Upper lobe of left lung (tissue), 6 donors: ENCODE measurements at regions not wholly inside any gene's neighbourhood (a gene's known extent, or its start where the extent isn't known, plus 50 kb on each side); places are given as distances from the start of the nearest gene placed in this dataset.

Experiments used
- ATAC-seq, 2 donors: fragments of 200-7000 bp; cut with Tn5 transposase; one replicate each; pipeline ENCODE4 v1.9.1; 2022; ENCODE audit warnings: mild to moderate bottlenecking in 2 of 2, moderate library complexity in 2 of 2; ENCODE audit not compliant: low FRiP score in 2 of 2
- DNase-seq, 2 donors: peaks; one replicate each; pipeline ENCODE4 v3.0.0-alpha.2; 2019 to 2020
- H3K27ac ChIP-seq, 4 donors: fragments of 200-600 bp; sonication (generic); one replicate each; pipeline ENCODE4 v1.5.1; 2016 to 2019
- H3K27me3 ChIP-seq, 4 donors: fragments of 200-600 bp; sonication (generic); one replicate each; pipeline ENCODE4 v1.5.1; 2017 to 2019
- H3K36me3 ChIP-seq, 4 donors: fragments of 200-600 bp; sonication (generic); one replicate each; pipeline ENCODE4 v1.5.1; 2016 to 2019
- H3K4me1 ChIP-seq, 4 donors: fragments of 200-600 bp; sonication (generic); one replicate each; pipeline ENCODE4 v1.5.1; 2018 to 2019
- H3K4me3 ChIP-seq, 4 donors: fragments of 200-600 bp; sonication (generic); one replicate each; pipeline ENCODE4 v1.5.1; 2017 to 2019; ENCODE audit warnings: mild to moderate bottlenecking in 2 of 4, moderate library complexity in 1 of 4
- H3K9me3 ChIP-seq, 4 donors: fragments of 200-600 bp; sonication (generic); one replicate each; pipeline ENCODE4 v1.5.1; 2018 to 2019
- CTCF ChIP-seq, 6 experiments: fragments of 450-650 bp in 4 of 6; fragments of 200-600 bp in 2 of 6; sonication (generic) in 2 of 6; IDR thresholded peaks; one replicate each; pipeline ENCODE4 v1.5.1; 2016 to 2019; ENCODE audit warnings: antibody characterized with exemption in 6 of 6
- EP300 ChIP-seq, 4 donors: sonication (generic); formaldehyde crosslinking; IDR thresholded peaks; one replicate each; pipeline ENCODE4 v1.5.1; 2017; ENCODE audit warnings: antibody characterized with exemption in 4 of 4, control low read depth in 2 of 4
- POLR2A ChIP-seq, 4 donors: fragments of 450-650 bp; IDR thresholded peaks; one replicate each; pipeline ENCODE4 v1.5.1; 2016 to 2017; ENCODE audit warnings: antibody characterized with exemption in 4 of 4, mild to moderate bottlenecking in 2 of 4
- POLR2AphosphoS5 ChIP-seq, 2 donors: sonication (generic); formaldehyde crosslinking; IDR thresholded peaks; one replicate each; pipeline ENCODE4 v1.5.1; 2017; ENCODE audit warnings: antibody characterized with exemption in 2 of 2
- WGBS, 2 donors: methylation state at CpG; one replicate each; pipeline ENCODE4 v1.1.5; 2017 to 2018; 5-methylcytosine and 5-hydroxymethylcytosine counted together
- donor health status: DM: no; HTN: no; CAD: no; lungs with moderate emphysema.
- donor health status: DM: no; HTN: yes; CAD: no; lungs with severe emphysema.

- H3K27ac ChIP-seq, result no peak overlapping the region
- no peak for ATAC-seq
- WGBS, 2 donors, result 91% methylated on average over 5 of the region's 5 CpGs
- H3K36me3 ChIP-seq, result no peaks in the 10 kb centered on the region
- H3K27me3 ChIP-seq, result no peaks in the 10 kb centered on the region
- H3K9me3 ChIP-seq, result peaks cover 0 to under 1% (median 0%) of the 10 kb centered on the region in 4 donors
- H3K4me3 ChIP-seq, result no peak overlapping the region
- TF ChIP-seq EP300 (IDR thresholded peaks at IDR 0.05), result no peak
- TF ChIP-seq POLR2AphosphoS5 (IDR thresholded peaks at IDR 0.05), result no peak
- no peak for TF ChIP-seq POLR2A (IDR thresholded peaks at IDR 0.05)
- no peak for TF ChIP-seq CTCF (IDR thresholded peaks at IDR 0.05)
- no peak for DNase-seq
- no peaks in the 10 kb centered on the region for H3K4me1 ChIP-seq
These were observed 306.6 kb downstream of the SPATA31D1 start for GRCh38 chr9:82295181-82295580.

DNA sequence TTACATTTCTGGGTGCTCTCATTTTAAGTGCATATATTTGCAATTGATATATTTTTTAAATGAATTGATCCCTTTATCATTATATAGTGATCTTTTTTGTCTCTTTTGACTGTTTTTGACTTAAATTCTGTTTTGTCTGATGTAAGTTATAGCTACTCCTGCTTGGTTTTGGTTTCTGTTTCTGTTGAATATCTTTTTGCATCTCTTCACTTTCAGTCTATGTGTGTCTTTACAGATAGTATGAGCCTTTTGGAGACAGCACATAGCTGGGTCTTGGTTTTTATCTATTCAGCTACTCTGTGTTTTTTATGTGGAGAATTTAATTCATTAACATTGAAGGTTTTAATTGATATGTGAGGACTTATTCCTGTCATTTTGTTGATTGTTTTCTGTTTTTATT lies 311.3 kb downstream of the SPATA31D1 start:
- Histone ChIP-seq H3K27ac (no peak overlapping the region), H3K36me3 (no peaks in the 10 kb centered on the region), H3K4me1 (no peaks in the 10 kb centered on the region), H3K4me3 (no peak overlapping the region), H3K9me3 (peaks cover 0 to 7% (median 0%) of the 10 kb centered on the region in 4 donors), H3K27me3 (no peaks in the 10 kb centered on the region)
- no peak for TF ChIP-seq EP300 (IDR thresholded peaks at IDR 0.05)
- TF ChIP-seq POLR2AphosphoS5 (IDR thresholded peaks at IDR 0.05), result no peak
- TF ChIP-seq CTCF (IDR thresholded peaks at IDR 0.05), result no peak
- no peak for TF ChIP-seq POLR2A (IDR thresholded peaks at IDR 0.05)
- DNase-seq (no peak), ATAC-seq (no peak)

DNA sequence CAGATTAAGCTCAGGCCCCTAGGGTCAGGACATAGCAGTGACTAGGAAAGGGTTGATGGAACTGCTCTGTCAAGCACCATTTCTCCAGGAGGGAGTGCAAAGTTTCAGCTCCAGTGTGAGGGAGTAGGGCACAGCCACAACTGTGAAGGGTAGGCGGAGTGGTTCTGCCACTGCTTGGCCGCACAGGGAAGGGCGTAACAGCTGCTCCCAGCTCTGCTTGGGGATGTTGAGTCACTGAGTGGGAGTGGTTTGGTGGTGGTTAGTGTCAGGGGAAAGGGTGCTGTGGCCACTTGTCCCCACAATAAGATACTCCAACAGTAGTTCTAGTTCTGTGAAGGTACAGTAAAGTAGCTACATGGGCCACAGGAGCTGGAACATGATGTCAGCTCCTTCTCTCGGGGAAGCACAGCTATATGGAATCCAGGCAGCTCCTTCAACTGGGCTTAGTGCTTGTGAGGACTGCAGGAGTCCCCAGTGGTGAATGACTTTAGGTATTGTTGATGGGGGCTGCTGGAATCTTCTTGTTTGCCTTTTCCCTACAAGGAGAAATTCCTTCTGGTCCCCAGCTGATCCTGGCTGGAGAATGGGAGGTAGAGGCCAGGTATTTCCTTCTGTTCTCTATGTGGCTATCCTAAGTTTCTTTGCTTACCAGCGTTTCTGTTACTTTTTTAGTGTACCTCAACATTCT lies 314.5 kb downstream of the SPATA31D1 start:
- Histone ChIP-seq H3K36me3 (no peaks in the 10 kb centered on the region), H3K4me3 (no peak overlapping the region), H3K4me1 (no peaks in the 10 kb centered on the region), H3K27me3 (no peaks in the 10 kb centered on the region), H3K27ac (no peak overlapping the region), H3K9me3 (peaks cover 0 to 7% (median 0%) of the 10 kb centered on the region in 4 donors)
- DNase-seq (peak in 1 of 2 donors; percentile 2), ATAC-seq (no peak)
- 93 to 98% methylated on average over 5 of the region's 5 CpGs for WGBS, 2 donors
- TF ChIP-seq POLR2A (IDR thresholded peaks at IDR 0.05) (no peak), POLR2AphosphoS5 (IDR thresholded peaks at IDR 0.05) (no peak), CTCF (IDR thresholded peaks at IDR 0.05) (no peak), EP300 (IDR thresholded peaks at IDR 0.05) (no peak)

- no peaks in the 10 kb centered on the region for H3K36me3 ChIP-seq
- 95 to 96% methylated on average over 3 of the region's 3 CpGs for WGBS, 2 donors
- DNase-seq, result no peak
- H3K27ac ChIP-seq, result no peak overlapping the region
- no peaks in the 10 kb centered on the region for H3K4me1 ChIP-seq
- H3K27me3 ChIP-seq, result no peaks in the 10 kb centered on the region
- no peak for TF ChIP-seq POLR2AphosphoS5 (IDR thresholded peaks at IDR 0.05)
- no peak for TF ChIP-seq POLR2A (IDR thresholded peaks at IDR 0.05)
- no peak for TF ChIP-seq CTCF (IDR thresholded peaks at IDR 0.05)
- TF ChIP-seq EP300 (IDR thresholded peaks at IDR 0.05), result no peak
- no peak overlapping the region for H3K4me3 ChIP-seq
- H3K9me3 ChIP-seq, result no peaks in the 10 kb centered on the region
- ATAC-seq, result no peak
These were observed 320.3 kb downstream of the SPATA31D1 start for GRCh38 chr9:82308836-82309235.

GRCh38 chr9:82313697-82314096 lies 325.1 kb downstream of the SPATA31D1 start:
- TF ChIP-seq POLR2AphosphoS5 (IDR thresholded peaks at IDR 0.05) (no peak), POLR2A (IDR thresholded peaks at IDR 0.05) (no peak)
- H3K4me3 ChIP-seq, result no peak overlapping the region
- no peak for DNase-seq
- WGBS, 2 donors, result 93 to 96% methylated on average over 2 of the region's 2 CpGs
- H3K9me3 ChIP-seq, result no peaks in the 10 kb centered on the region
- ATAC-seq, result no peak
- H3K4me1 ChIP-seq, result no peaks in the 10 kb centered on the region
- H3K36me3 ChIP-seq, result no peaks in the 10 kb centered on the region
- H3K27me3 ChIP-seq, result no peaks in the 10 kb centered on the region
- H3K27ac ChIP-seq, result no peak overlapping the region
